GM04503 (cell line): ENCODE measurements at regions not wholly inside any gene's neighbourhood (a gene's known extent, or its start where the extent isn't known, plus 50 kb on each side); places are given as distances from the start of the nearest gene placed in this dataset.

Experiments
- DNase-seq: peaks from one replicate; pipeline ENCODE4 v3.0.0-alpha.2; 2012; ENCODE audit warnings: low read depth

GRCh38 chrX:95029571-95029970 lies 1355.6 kb downstream of the FAM133A start:
- DNase-seq, result no peak

GRCh38 chrX:95040104-95040503 lies 1366.1 kb downstream of the FAM133A start:
- no peak for DNase-seq

- DNase-seq, result no peak
Measured at GRCh38 chrX:95044331-95044730, 1370.3 kb downstream of the FAM133A start.

- no peak for DNase-seq
Measured at GRCh38 chrX:95055991-95056390, 1382.0 kb downstream of the FAM133A start.

- no peak for DNase-seq
Measured at GRCh38 chrX:95056901-95057300, 1382.9 kb downstream of the FAM133A start.

GRCh38 chrX:95057341-95057740 lies 1383.3 kb downstream of the FAM133A start:
- DNase-seq, result no peak

- DNase-seq, result peak; percentile 80
Measured at GRCh38 chrX:95058815-95059214, 1384.8 kb downstream of the FAM133A start.

GRCh38 chrX:95059909-95060308 lies 1385.9 kb downstream of the FAM133A start:
- DNase-seq, result no peak

- no peak for DNase-seq
Measured at GRCh38 chrX:95063554-95063953, 1389.5 kb downstream of the FAM133A start.

GRCh38 chrX:95065151-95065550 lies 1391.1 kb downstream of the FAM133A start:
- DNase-seq, result no peak

- DNase-seq, result no peak
Measured at GRCh38 chrX:95071052-95071451, 1397.0 kb downstream of the FAM133A start.

GRCh38 chrX:95071621-95072020 lies 1397.6 kb downstream of the FAM133A start:
- DNase-seq, result no peak

- DNase-seq, result no peak
Measured at GRCh38 chrX:95076449-95076848, 1402.4 kb downstream of the FAM133A start.

- DNase-seq, result no peak
Measured at GRCh38 chrX:95101851-95102390, 1427.9 kb downstream of the FAM133A start.

GRCh38 chrX:95117556-95117955 lies 1443.5 kb downstream of the FAM133A start:
- DNase-seq, result no peak

GRCh38 chrX:95145848-95146490 lies 1472.0 kb downstream of the FAM133A start:
- DNase-seq, result no peak

- DNase-seq, result no peak
Measured at GRCh38 chrX:95152810-95153209, 1478.8 kb downstream of the FAM133A start.

GRCh38 chrX:95156566-95156965 lies 1482.6 kb downstream of the FAM133A start:
- no peak for DNase-seq
